ENCODE measurements at regions not wholly inside any gene's neighbourhood (a gene's known extent, or its start where the extent isn't known, plus 50 kb on each side); places are given as distances from the start of the nearest gene placed in this dataset.

DNA sequence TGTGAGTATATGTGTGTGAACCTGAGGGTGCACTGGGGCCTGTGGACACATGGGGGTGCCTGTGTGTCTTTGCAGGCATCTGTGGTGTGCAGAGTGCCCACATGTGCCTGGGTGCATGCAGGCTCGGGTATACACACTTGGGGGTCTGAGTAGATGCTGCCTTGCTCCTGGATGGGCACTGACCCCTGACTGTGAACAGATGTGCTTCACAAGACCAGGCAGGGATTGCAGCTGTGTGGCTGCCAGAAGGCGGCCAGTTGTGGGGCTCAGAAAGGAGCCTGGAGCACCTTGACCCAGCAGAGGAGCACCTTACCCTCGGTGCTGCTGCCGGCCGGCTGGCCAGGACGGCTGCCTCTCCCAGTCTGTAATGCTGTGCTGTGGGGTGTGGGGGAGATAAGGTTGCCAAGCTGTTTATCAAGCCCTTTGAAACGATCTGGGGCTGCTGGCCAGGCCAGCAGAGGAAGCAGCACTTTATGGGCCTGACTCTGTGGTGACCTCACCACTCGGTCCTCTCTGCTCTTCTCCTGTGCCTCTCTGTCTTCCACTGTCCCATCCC lies 55.5 kb upstream of the MRPS22 start (continued):
- TF ChIP-seq ZC3H11A (IDR thresholded peaks at IDR 0.05; ENCODE audit: low read depth, low read length): no peak
- peak; percentile 95 for TF ChIP-seq TCF3 (CRISPR knock-in tag; IDR thresholded peaks at IDR 0.05)
- TF ChIP-seq, protein P1, sequence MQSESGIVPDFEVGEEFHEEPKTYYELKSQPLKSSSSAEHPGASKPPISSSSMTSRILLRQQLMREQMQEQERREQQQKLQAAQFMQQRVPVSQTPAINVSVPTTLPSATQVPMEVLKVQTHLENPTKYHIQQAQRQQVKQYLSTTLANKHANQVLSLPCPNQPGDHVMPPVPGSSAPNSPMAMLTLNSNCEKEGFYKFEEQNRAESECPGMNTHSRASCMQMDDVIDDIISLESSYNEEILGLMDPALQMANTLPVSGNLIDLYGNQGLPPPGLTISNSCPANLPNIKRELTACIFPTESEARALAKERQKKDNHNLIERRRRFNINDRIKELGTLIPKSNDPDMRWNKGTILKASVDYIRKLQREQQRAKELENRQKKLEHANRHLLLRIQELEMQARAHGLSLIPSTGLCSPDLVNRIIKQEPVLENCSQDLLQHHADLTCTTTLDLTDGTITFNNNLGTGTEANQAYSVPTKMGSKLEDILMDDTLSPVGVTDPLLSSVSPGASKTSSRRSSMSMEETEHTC (IDR thresholded peaks at IDR 0.05): no peak
- TF ChIP-seq ZEB2 (IDR thresholded peaks at IDR 0.05): no peak
- TF ChIP-seq, protein P2, sequence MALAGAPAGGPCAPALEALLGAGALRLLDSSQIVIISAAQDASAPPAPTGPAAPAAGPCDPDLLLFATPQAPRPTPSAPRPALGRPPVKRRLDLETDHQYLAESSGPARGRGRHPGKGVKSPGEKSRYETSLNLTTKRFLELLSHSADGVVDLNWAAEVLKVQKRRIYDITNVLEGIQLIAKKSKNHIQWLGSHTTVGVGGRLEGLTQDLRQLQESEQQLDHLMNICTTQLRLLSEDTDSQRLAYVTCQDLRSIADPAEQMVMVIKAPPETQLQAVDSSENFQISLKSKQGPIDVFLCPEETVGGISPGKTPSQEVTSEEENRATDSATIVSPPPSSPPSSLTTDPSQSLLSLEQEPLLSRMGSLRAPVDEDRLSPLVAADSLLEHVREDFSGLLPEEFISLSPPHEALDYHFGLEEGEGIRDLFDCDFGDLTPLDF (CRISPR knock-in tag; IDR thresholded peaks at IDR 0.05): 0 out of 2 replicates have a peak, but pooled peaks have one; percentile 26
- no peak for TF ChIP-seq ZNF444 (CRISPR knock-in tag; IDR thresholded peaks at IDR 0.05)
- 0 out of 2 replicates have a peak, but pooled peaks have one; percentile 11 for TF ChIP-seq L3MBTL2 (IDR thresholded peaks at IDR 0.05)
- TF ChIP-seq ZNF347 (CRISPR knock-in tag; IDR thresholded peaks at IDR 0.05; ENCODE audit: low read depth): no peak
- TF ChIP-seq NFE2 (IDR thresholded peaks at IDR 0.05; ENCODE audit: low read depth): no peak
- TF ChIP-seq PURB (CRISPR knock-in tag; IDR thresholded peaks at IDR 0.05; ENCODE audit: low read depth): no peak
- TF ChIP-seq ZC3H8 (IDR thresholded peaks at IDR 0.05): no peak
- TF ChIP-seq, protein P3, sequence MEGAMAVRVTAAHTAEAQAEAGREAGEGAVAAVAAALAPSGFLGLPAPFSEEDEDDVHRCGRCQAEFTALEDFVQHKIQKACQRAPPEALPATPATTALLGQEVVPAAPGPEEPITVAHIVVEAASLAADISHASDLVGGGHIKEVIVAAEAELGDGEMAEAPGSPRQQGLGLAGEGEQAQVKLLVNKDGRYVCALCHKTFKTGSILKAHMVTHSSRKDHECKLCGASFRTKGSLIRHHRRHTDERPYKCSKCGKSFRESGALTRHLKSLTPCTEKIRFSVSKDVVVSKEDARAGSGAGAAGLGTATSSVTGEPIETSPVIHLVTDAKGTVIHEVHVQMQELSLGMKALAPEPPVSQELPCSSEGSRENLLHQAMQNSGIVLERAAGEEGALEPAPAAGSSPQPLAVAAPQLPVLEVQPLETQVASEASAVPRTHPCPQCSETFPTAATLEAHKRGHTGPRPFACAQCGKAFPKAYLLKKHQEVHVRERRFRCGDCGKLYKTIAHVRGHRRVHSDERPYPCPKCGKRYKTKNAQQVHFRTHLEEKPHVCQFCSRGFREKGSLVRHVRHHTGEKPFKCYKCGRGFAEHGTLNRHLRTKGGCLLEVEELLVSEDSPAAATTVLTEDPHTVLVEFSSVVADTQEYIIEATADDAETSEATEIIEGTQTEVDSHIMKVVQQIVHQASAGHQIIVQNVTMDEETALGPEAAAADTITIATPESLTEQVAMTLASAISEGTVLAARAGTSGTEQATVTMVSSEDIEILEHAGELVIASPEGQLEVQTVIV (CRISPR knock-in tag; IDR thresholded peaks at IDR 0.05; ENCODE audit: borderline replicate concordance): no peak
- TF ChIP-seq HDAC1 (IDR thresholded peaks at IDR 0.05): 0 out of 4 replicates have a peak, but pooled peaks of 1 of the 2 experiments have one; percentile 32
- TF ChIP-seq, protein P4, sequence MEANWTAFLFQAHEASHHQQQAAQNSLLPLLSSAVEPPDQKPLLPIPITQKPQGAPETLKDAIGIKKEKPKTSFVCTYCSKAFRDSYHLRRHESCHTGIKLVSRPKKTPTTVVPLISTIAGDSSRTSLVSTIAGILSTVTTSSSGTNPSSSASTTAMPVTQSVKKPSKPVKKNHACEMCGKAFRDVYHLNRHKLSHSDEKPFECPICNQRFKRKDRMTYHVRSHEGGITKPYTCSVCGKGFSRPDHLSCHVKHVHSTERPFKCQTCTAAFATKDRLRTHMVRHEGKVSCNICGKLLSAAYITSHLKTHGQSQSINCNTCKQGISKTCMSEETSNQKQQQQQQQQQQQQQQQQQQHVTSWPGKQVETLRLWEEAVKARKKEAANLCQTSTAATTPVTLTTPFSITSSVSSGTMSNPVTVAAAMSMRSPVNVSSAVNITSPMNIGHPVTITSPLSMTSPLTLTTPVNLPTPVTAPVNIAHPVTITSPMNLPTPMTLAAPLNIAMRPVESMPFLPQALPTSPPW (CRISPR knock-in tag; IDR thresholded peaks at IDR 0.05): no peak
- TF ChIP-seq YY1 (IDR thresholded peaks at IDR 0.05; ENCODE audit: borderline replicate concordance in 1 of 3, control insufficient read depth in 1 of 3, extremely low read depth in 1 of 3, insufficient read depth in 3 of 3, insufficient read length in 1 of 3, insufficient replicate concordance in 2 of 3, low read depth in 1 of 3, low read length in 2 of 3): peak in 2 of 3 experiments; percentile 8 to 14
- TF ChIP-seq ZNF561 (CRISPR knock-in tag; conservative IDR thresholded peaks at IDR 0.05): no peak
- TF ChIP-seq, protein P5, sequence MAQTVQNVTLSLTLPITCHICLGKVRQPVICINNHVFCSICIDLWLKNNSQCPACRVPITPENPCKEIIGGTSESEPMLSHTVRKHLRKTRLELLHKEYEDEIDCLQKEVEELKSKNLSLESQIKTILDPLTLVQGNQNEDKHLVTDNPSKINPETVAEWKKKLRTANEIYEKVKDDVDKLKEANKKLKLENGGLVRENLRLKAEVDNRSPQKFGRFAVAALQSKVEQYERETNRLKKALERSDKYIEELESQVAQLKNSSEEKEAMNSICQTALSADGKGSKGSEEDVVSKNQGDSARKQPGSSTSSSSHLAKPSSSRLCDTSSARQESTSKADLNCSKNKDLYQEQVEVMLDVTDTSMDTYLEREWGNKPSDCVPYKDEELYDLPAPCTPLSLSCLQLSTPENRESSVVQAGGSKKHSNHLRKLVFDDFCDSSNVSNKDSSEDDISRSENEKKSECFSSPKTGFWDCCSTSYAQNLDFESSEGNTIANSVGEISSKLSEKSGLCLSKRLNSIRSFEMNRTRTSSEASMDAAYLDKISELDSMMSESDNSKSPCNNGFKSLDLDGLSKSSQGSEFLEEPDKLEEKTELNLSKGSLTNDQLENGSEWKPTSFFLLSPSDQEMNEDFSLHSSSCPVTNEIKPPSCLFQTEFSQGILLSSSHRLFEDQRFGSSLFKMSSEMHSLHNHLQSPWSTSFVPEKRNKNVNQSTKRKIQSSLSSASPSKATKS (CRISPR knock-in tag; IDR thresholded peaks at IDR 0.05): no peak
- TF ChIP-seq, protein P6, sequence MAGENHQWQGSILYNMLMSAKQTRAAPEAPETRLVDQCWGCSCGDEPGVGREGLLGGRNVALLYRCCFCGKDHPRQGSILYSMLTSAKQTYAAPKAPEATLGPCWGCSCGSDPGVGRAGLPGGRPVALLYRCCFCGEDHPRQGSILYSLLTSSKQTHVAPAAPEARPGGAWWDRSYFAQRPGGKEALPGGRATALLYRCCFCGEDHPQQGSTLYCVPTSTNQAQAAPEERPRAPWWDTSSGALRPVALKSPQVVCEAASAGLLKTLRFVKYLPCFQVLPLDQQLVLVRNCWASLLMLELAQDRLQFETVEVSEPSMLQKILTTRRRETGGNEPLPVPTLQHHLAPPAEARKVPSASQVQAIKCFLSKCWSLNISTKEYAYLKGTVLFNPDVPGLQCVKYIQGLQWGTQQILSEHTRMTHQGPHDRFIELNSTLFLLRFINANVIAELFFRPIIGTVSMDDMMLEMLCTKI (IDR thresholded peaks at IDR 0.05; ENCODE audit: partially characterized antibody): no peak
